Astrocyte of the spinal cord (primary cell): ENCODE measurements at regions not wholly inside any gene's neighbourhood (a gene's known extent, or its start where the extent isn't known, plus 50 kb on each side); places are given as distances from the start of the nearest gene placed in this dataset.
A peak's percentile ranks its signal among the peaks of the same experiment; 100 is the strongest.
"Not testable (repeated sequence)": the region's sequence is repeated elsewhere in the genome, so short reads cannot be mapped to it uniquely, and the experiment has no call there.

ENCODE experiments used
- DNase-seq: peaks from one replicate; pipeline ENCODE4 v3.0.0; 2011; ENCODE audit warnings: low read depth, low spot score
- H3K4me3 ChIP-seq: 2 replicates; pipeline ENCODE4 v1.5.1; 2011; ENCODE audit warnings: low read depth, mild to moderate bottlenecking, low read length, moderate library complexity
- in situ Hi-C: cut with HindIII; loops from 2 replicates; pipeline ENCODE4 v1.10.0; 2017; ENCODE audit warnings: low sequenced_read_pairs

GRCh38 chr1:206299942-206300341 lies 96.6 kb downstream of the SRGAP2 start:
- DNase-seq, in situ Hi-C loops, H3K4me3 ChIP-seq: not testable (repeated sequence)

GRCh38 chr1:206302056-206302455 lies 98.7 kb downstream of the SRGAP2 start:
- DNase-seq, in situ Hi-C loops, H3K4me3 ChIP-seq: not testable (repeated sequence)

GRCh38 chr1:206307442-206307841 lies 104.1 kb downstream of the SRGAP2 start:
- DNase-seq, H3K4me3 ChIP-seq, in situ Hi-C loops: not testable (repeated sequence)

GRCh38 chr1:206310948-206311347 lies 107.6 kb downstream of the SRGAP2 start:
- H3K4me3 ChIP-seq, DNase-seq, in situ Hi-C loops: not testable (repeated sequence)

- in situ Hi-C loops, DNase-seq, H3K4me3 ChIP-seq: not testable (repeated sequence)
Measured at GRCh38 chr1:206311611-206312273, 108.4 kb downstream of the SRGAP2 start.

GRCh38 chr1:206312274-206312665 lies 108.9 kb downstream of the SRGAP2 start:
- in situ Hi-C loops, H3K4me3 ChIP-seq, DNase-seq: not testable (repeated sequence)

GRCh38 chr1:206314951-206315636 lies 111.8 kb downstream of the SRGAP2 start:
- H3K4me3 ChIP-seq, in situ Hi-C loops, DNase-seq: not testable (repeated sequence)

- H3K4me3 ChIP-seq, DNase-seq, in situ Hi-C loops: not testable (repeated sequence)
Measured at GRCh38 chr1:206316901-206317300, 113.6 kb downstream of the SRGAP2 start.

- H3K4me3 ChIP-seq, in situ Hi-C loops, DNase-seq: not testable (repeated sequence)
Measured at GRCh38 chr1:206317878-206318514, 114.7 kb downstream of the SRGAP2 start.

- in situ Hi-C loops, DNase-seq, H3K4me3 ChIP-seq: not testable (repeated sequence)
Measured at GRCh38 chr1:206320227-206320626, 116.9 kb downstream of the SRGAP2 start.

- H3K4me3 ChIP-seq, in situ Hi-C loops, DNase-seq: not testable (repeated sequence)
Measured at GRCh38 chr1:206326159-206326939, 123.0 kb downstream of the SRGAP2 start.

- H3K4me3 ChIP-seq, in situ Hi-C loops, DNase-seq: not testable (repeated sequence)
Measured at GRCh38 chr1:206331597-206331996, 128.3 kb downstream of the SRGAP2 start.

- in situ Hi-C loops, DNase-seq, H3K4me3 ChIP-seq: not testable (repeated sequence)
Measured at GRCh38 chr1:206333316-206333715, 130.0 kb downstream of the SRGAP2 start.

GRCh38 chr1:206333897-206334296 lies 130.6 kb downstream of the SRGAP2 start:
- in situ Hi-C loops, DNase-seq, H3K4me3 ChIP-seq: not testable (repeated sequence)

GRCh38 chr1:206334481-206334880 lies 131.1 kb downstream of the SRGAP2 start:
- H3K4me3 ChIP-seq, in situ Hi-C loops: not testable (repeated sequence)
- DNase-seq = peak; percentile 21

- in situ Hi-C loops, DNase-seq, H3K4me3 ChIP-seq: not testable (repeated sequence)
Measured at GRCh38 chr1:206335162-206335561, 131.8 kb downstream of the SRGAP2 start.
